ENCODE measurements at regions not wholly inside any gene's neighbourhood (a gene's known extent, or its start where the extent isn't known, plus 50 kb on each side); places are given as distances from the start of the nearest gene placed in this dataset.

DNA sequence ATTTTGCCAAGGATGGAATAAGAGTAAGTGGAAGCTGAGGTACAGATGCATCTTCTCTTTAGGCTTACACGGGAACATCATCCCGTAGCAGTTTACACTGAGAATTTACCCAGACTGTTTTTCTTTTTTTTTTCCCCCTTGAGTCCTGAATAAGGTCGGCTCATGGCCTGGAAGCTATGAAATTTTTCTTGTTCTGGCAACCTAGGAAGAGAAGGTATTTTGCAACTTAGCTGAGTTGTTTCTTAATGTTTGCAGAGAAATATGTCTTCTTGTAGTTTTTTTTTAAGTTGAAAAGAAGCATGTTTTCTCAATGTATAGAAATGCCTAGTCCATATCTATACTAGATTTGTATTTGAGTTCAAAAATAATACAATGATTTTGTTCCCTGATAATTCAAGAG lies 712.5 kb downstream of the TDRD15 start:
- TF ChIP-seq, protein P1, sequence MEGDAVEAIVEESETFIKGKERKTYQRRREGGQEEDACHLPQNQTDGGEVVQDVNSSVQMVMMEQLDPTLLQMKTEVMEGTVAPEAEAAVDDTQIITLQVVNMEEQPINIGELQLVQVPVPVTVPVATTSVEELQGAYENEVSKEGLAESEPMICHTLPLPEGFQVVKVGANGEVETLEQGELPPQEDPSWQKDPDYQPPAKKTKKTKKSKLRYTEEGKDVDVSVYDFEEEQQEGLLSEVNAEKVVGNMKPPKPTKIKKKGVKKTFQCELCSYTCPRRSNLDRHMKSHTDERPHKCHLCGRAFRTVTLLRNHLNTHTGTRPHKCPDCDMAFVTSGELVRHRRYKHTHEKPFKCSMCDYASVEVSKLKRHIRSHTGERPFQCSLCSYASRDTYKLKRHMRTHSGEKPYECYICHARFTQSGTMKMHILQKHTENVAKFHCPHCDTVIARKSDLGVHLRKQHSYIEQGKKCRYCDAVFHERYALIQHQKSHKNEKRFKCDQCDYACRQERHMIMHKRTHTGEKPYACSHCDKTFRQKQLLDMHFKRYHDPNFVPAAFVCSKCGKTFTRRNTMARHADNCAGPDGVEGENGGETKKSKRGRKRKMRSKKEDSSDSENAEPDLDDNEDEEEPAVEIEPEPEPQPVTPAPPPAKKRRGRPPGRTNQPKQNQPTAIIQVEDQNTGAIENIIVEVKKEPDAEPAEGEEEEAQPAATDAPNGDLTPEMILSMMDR (IDR thresholded peaks at IDR 0.05; ENCODE audit: insufficient read depth in 1 of 2, low read depth in 1 of 2, low read length in 1 of 2, severe bottlenecking in 1 of 2, unreplicated experiment in 1 of 2): no peak
- Histone ChIP-seq H3K4me3 (ENCODE audit: low read depth, low read length) (no peak overlapping the region), H3K9me3 (no peaks in the 10 kb centered on the region), H3K27me3 (replicated peaks; ENCODE audit: control insufficient read depth, insufficient read depth, low read length) (no peaks in the 10 kb centered on the region), H3K4me1 (no peaks in the 10 kb centered on the region), H3K36me3 (ENCODE audit: control insufficient read depth, insufficient read depth, low read length) (no peaks in the 10 kb centered on the region)
- ChIA-PET POLR2A (no interaction called here), CTCF (interaction anchor here (0.7 kb wide), 1 partner anchor 265 kb away, joined by 3 read pairs; no protein-coding TSS in a partner anchor)
- Mint-ChIP-seq H3K27me3 (ENCODE audit: insufficient read depth, unreplicated experiment) (peaks cover 3% of the 10 kb centered on the region), H3K9me3 (ENCODE audit: unreplicated experiment) (no peaks in the 10 kb centered on the region), H3K36me3 (ENCODE audit: insufficient read depth, unreplicated experiment) (no peaks in the 10 kb centered on the region), H3K4me1 (ENCODE audit: low read depth, unreplicated experiment) (no peaks in the 10 kb centered on the region), H3K4me3 (ENCODE audit: unreplicated experiment) (no peak overlapping the region), H3K27ac (ENCODE audit: unreplicated experiment) (no peak overlapping the region)
- no TSS peak for BruUV-seq (replicated peaks)
- intact Hi-C loops (cut with micrococcal nuclease; ENCODE audit: unreplicated experiment): no loop called here
- DNase-seq: no peak

DNA sequence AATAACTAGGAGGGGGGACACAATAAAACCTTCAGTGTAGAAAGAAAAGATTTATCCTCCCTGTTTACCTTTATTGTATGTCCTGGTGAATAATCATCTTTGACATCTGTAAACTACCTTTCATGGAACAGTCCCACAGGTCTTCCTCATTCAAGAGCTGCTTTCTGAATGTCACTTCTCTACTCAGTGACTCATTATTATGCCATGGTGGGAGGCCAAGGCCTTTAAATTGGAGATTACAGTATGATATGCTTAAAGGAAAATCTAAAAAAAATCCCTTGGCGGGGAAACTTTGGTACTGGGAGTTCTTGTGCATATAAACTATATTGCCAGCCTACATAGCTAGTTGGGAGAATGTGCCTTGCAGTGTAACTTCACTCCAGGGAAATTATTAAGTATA lies 713.0 kb downstream of the TDRD15 start:
- H3K4me1 ChIP-seq: no peaks in the 10 kb centered on the region
- CTCF ChIA-PET: interaction anchor here (0.7 kb wide), 1 partner anchor 266 kb away, joined by 3 read pairs; no protein-coding TSS in a partner anchor
- H3K9me3 ChIP-seq: no peaks in the 10 kb centered on the region
- BruUV-seq (replicated peaks): no TSS peak
- TF ChIP-seq, protein P1 (IDR thresholded peaks at IDR 0.05; ENCODE audit: insufficient read depth in 1 of 2, low read depth in 1 of 2, low read length in 1 of 2, severe bottlenecking in 1 of 2, unreplicated experiment in 1 of 2): no peak
- Mint-ChIP-seq H3K9me3 (ENCODE audit: unreplicated experiment) (no peaks in the 10 kb centered on the region), H3K27me3 (ENCODE audit: insufficient read depth, unreplicated experiment) (peaks cover 3% of the 10 kb centered on the region), H3K27ac (ENCODE audit: unreplicated experiment) (no peak overlapping the region), H3K4me1 (ENCODE audit: low read depth, unreplicated experiment) (no peaks in the 10 kb centered on the region), H3K4me3 (ENCODE audit: unreplicated experiment) (no peak overlapping the region), H3K36me3 (ENCODE audit: insufficient read depth, unreplicated experiment) (no peaks in the 10 kb centered on the region)
- no peak overlapping the region for H3K4me3 ChIP-seq (ENCODE audit: low read depth, low read length)
- no peak for DNase-seq
- POLR2A ChIA-PET: no interaction called here
- intact Hi-C loops (cut with micrococcal nuclease; ENCODE audit: unreplicated experiment): no loop called here
- H3K36me3 ChIP-seq (ENCODE audit: control insufficient read depth, insufficient read depth, low read length): no peaks in the 10 kb centered on the region
- H3K27me3 ChIP-seq (replicated peaks; ENCODE audit: control insufficient read depth, insufficient read depth, low read length): no peaks in the 10 kb centered on the region

GRCh38 chr2:21837168-21837960 lies 713.6 kb downstream of the TDRD15 start:
- no peaks in the 10 kb centered on the region for H3K36me3 Mint-ChIP-seq (ENCODE audit: insufficient read depth, unreplicated experiment)
- Histone ChIP-seq H3K27me3 (replicated peaks; ENCODE audit: control insufficient read depth, insufficient read depth, low read length) (no peaks in the 10 kb centered on the region), H3K4me1 (no peaks in the 10 kb centered on the region), H3K36me3 (ENCODE audit: control insufficient read depth, insufficient read depth, low read length) (no peaks in the 10 kb centered on the region), H3K4me3 (ENCODE audit: low read depth, low read length) (no peak overlapping the region), H3K9me3 (no peaks in the 10 kb centered on the region)
- no peaks in the 10 kb centered on the region for H3K4me1 Mint-ChIP-seq (ENCODE audit: low read depth, unreplicated experiment)
- intact Hi-C loops (cut with micrococcal nuclease; ENCODE audit: unreplicated experiment): no loop called here
- peaks cover 3% of the 10 kb centered on the region for H3K27me3 Mint-ChIP-seq (ENCODE audit: insufficient read depth, unreplicated experiment)
- no TSS peak for BruUV-seq (replicated peaks)
- ChIA-PET POLR2A (no interaction called here), CTCF (no interaction called here)
- no peak overlapping the region for H3K27ac Mint-ChIP-seq (ENCODE audit: unreplicated experiment)
- H3K4me3 Mint-ChIP-seq (ENCODE audit: unreplicated experiment): no peak overlapping the region
- DNase-seq: no peak
- no peaks in the 10 kb centered on the region for H3K9me3 Mint-ChIP-seq (ENCODE audit: unreplicated experiment)
- TF ChIP-seq, protein P1 (IDR thresholded peaks at IDR 0.05; ENCODE audit: insufficient read depth in 1 of 2, low read depth in 1 of 2, low read length in 1 of 2, severe bottlenecking in 1 of 2, unreplicated experiment in 1 of 2): no peak

Data from Caco-2 (cell line).